Upper lobe of right lung (tissue), 1 donor: ENCODE measurements at regions not wholly inside any gene's neighbourhood (a gene's known extent, or its start where the extent isn't known, plus 50 kb on each side); places are given as distances from the start of the nearest gene placed in this dataset.

Experiments used
- ATAC-seq: fragments of 200-7000 bp; cut with Tn5 transposase; one replicate; pipeline ENCODE4 v1.9.1; 2020; ENCODE audit warnings: mild to moderate bottlenecking, moderate library complexity
- DNase-seq: peaks from one replicate; pipeline ENCODE4 v3.0.0-alpha.2; 2020
- H3K27ac ChIP-seq: fragments of 200-600 bp; one replicate; pipeline ENCODE4 v1.8.0; 2022
- H3K27me3 ChIP-seq: fragments of 200-600 bp; one replicate; pipeline ENCODE4 v1.8.0; 2022; ENCODE audit warnings: mild to moderate bottlenecking
- H3K36me3 ChIP-seq: fragments of 200-600 bp; one replicate; pipeline ENCODE4 v1.8.0; 2022
- H3K4me1 ChIP-seq: fragments of 200-600 bp; one replicate; pipeline ENCODE4 v1.8.0; 2022
- H3K4me3 ChIP-seq: fragments of 200-600 bp; one replicate; pipeline ENCODE4 v1.8.0; 2022; ENCODE audit warnings: mild to moderate bottlenecking
- H3K9me3 ChIP-seq: fragments of 200-600 bp; one replicate; pipeline ENCODE4 v1.8.0; 2022
- CTCF ChIP-seq: fragments of 200-600 bp; IDR thresholded peaks from one replicate; pipeline ENCODE4 v1.8.0; 2022; ENCODE audit warnings: antibody characterized with exemption
- intact Hi-C: fragments of 100-400 bp; cut with DNase I; formaldehyde crosslinking; loops from one replicate; pipeline ENCODE4 v1.11.0; 2022
- donor health status: DM: no; HTN: yes; CAD: no; lungs with severe emphysema.

GRCh38 chr9:87140142-87140541 lies 192.8 kb upstream of the GAS1 start:
- no peak overlapping the region for H3K27ac ChIP-seq
- peaks cover 7% of the 10 kb centered on the region for H3K27me3 ChIP-seq
- ATAC-seq (no peak), DNase-seq (no peak)
- no peaks in the 10 kb centered on the region for H3K9me3 ChIP-seq
- no peaks in the 10 kb centered on the region for H3K4me1 ChIP-seq
- no peak overlapping the region for H3K4me3 ChIP-seq
- no peaks in the 10 kb centered on the region for H3K36me3 ChIP-seq
- intact Hi-C loops, result no loop called here
- TF ChIP-seq CTCF, result no peak

- Histone ChIP-seq H3K27ac (no peak overlapping the region), H3K9me3 (no peaks in the 10 kb centered on the region), H3K4me1 (no peaks in the 10 kb centered on the region), H3K27me3 (peaks cover 7% of the 10 kb centered on the region), H3K4me3 (no peak overlapping the region), H3K36me3 (no peaks in the 10 kb centered on the region)
- DNase-seq, result no peak
- intact Hi-C loops, result no loop called here
- no peak for TF ChIP-seq CTCF
- ATAC-seq, result no peak
Observed at GRCh38 chr9:87140605-87141109, 193.4 kb upstream of the GAS1 start.

GRCh38 chr9:87141124-87141523 lies 193.8 kb upstream of the GAS1 start:
- Histone ChIP-seq H3K9me3 (no peaks in the 10 kb centered on the region), H3K27me3 (peaks cover 7% of the 10 kb centered on the region), H3K4me3 (no peak overlapping the region), H3K27ac (no peak overlapping the region), H3K36me3 (no peaks in the 10 kb centered on the region), H3K4me1 (no peaks in the 10 kb centered on the region)
- DNase-seq, result no peak
- TF ChIP-seq CTCF, result no peak
- no peak for ATAC-seq
- intact Hi-C loops, result no loop called here

- TF ChIP-seq CTCF, result no peak
- no peaks in the 10 kb centered on the region for H3K9me3 ChIP-seq
- DNase-seq (no peak), ATAC-seq (no peak)
- intact Hi-C loops, result no loop called here
- no peaks in the 10 kb centered on the region for H3K27me3 ChIP-seq
- no peak overlapping the region for H3K4me3 ChIP-seq
- no peak overlapping the region for H3K27ac ChIP-seq
- H3K4me1 ChIP-seq, result peaks cover 15% of the 10 kb centered on the region
- no peaks in the 10 kb centered on the region for H3K36me3 ChIP-seq
Observed at GRCh38 chr9:87146933-87147332, 199.6 kb upstream of the GAS1 start.

- DNase-seq (no peak), ATAC-seq (no peak)
- Histone ChIP-seq H3K4me3 (peak overlapping the region; percentile 43), H3K27me3 (peaks cover 4% of the 10 kb centered on the region), H3K36me3 (no peaks in the 10 kb centered on the region), H3K4me1 (peaks cover 15% of the 10 kb centered on the region), H3K9me3 (no peaks in the 10 kb centered on the region), H3K27ac (peak overlapping the region; percentile 84)
- intact Hi-C loops, result no loop called here
- no peak for TF ChIP-seq CTCF
Observed at GRCh38 chr9:87147839-87148238, 200.5 kb upstream of the GAS1 start.
